ENCODE measurements at regions not wholly inside any gene's neighbourhood (a gene's known extent, or its start where the extent isn't known, plus 50 kb on each side); places are given as distances from the start of the nearest gene placed in this dataset.
A peak's percentile ranks its signal among the peaks of the same experiment; 100 is the strongest.

DNA sequence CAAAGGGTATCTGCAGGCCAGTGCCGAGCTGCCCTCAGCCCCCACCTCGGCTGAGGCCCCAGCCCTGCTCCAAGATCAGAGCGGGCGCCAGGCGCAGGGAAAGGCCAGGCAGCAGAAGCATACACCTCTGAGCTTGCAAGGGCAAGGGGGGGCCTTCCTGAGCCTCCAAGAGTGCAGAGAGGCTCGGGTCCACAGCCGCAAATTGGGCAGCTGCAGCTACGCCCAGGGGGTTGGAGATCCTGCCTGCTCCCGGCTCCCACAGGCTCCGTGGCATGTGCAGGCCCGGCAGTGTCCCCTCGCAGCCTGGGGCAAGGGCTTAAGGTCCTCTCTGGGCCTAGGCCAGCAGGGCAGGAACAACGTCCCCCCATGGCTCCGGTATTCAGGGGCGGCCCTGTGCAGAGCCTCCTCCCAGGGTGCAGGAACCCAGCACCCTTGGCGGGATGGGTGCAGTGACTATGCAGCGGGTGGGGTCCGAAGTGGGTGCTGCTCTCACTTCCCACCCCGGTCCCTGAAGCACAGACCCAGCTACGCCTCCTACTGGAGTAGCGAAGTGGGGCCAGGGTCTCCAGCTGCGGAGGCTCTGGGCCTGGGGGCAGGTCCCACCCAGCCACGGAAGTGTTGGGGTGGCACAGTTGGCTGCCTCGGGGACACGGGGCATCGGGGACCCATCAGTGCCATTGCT, 120.2 kb upstream of the TMEFF2 start:
- ATAC-seq (no peak), DNase-seq (peak; percentile 7 to 43 (median 17))
- Histone ChIP-seq H3K4me1 (ENCODE audit: control insufficient read depth, insufficient read depth, low read length) (no peaks in the 10 kb centered on the region), H3K9me3 (ENCODE audit: control insufficient read depth, low read length) (no peaks in the 10 kb centered on the region), H3K27me3 (ENCODE audit: control insufficient read depth, insufficient read depth) (no peaks in the 10 kb centered on the region), H3K4me3 (ENCODE audit: low read length) (no peak overlapping the region), H3K27ac (ENCODE audit: low read length) (no peak overlapping the region)
- intact Hi-C loops (cut with DNase I), result no loop called here
- 90% methylated on average over 26 of the region's 26 CpGs for WGBS

DNA sequence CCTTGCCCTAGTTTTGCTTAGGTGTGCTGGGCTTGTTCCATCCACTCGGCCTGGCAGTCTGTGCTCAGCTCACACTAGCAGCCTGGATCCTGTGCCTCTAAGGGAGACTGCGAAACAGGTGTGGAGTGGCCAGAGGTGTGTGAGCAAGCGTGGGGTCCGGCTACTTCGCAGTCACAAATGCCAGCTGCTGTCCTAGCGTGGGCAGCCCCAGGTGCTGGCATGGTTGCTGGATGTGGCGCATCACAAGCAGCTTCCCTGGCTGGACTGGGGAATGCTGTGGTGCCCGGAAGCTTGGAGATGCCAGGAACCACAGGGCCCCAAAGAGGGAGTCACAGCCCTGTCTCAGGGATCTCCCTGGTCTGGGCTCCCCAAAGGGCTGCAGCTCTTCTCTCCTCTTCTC, 119.0 kb upstream of the TMEFF2 start:
- Histone ChIP-seq H3K9me3 (ENCODE audit: control insufficient read depth, low read length) (no peaks in the 10 kb centered on the region), H3K27ac (ENCODE audit: low read length) (no peak overlapping the region), H3K4me3 (ENCODE audit: low read length) (no peak overlapping the region), H3K27me3 (ENCODE audit: control insufficient read depth, insufficient read depth) (no peaks in the 10 kb centered on the region), H3K4me1 (ENCODE audit: control insufficient read depth, insufficient read depth, low read length) (no peaks in the 10 kb centered on the region)
- DNase-seq, result peak in 1 of 3 donors; percentile 17
- 96% methylated on average over 8 of the region's 8 CpGs for WGBS
- no peak for ATAC-seq
- intact Hi-C loops (cut with DNase I), result no loop called here

DNA sequence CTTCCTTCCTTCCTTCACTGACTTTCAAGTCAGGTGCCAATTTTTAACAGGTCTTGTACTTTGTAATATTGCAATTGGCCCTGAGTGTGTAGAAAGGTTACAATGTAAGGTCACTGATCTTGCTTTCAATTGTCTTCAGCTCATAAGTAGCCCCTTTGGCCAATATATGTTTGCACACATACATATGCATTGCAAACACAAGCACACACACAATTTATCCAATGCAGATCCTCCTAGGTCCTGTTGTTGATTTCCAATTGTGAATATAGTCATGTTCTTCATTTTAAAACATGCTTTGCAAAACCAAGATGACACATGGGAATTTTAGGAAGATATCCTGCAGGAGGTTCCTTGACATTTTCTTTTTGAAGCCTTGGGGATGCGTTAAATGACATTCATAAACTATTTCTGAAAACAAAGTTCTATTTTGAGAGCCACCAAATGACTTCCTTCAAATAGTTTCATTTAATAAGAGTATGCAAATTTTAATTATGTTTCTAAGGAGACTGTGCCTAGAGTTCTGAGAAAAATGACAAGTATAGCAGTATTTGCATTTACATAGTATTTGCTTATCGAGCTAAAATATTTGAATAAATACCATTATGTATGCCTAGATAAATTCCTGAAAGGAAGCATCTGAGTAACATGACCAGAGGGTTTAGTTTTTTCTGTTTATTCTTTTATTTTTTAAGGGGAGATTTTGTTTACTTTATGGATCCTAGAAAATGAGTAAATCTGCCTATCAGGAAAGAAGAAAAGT, 117.1 kb upstream of the TMEFF2 start:
- Histone ChIP-seq H3K4me3 (ENCODE audit: low read length) (no peak overlapping the region), H3K4me1 (ENCODE audit: control insufficient read depth, insufficient read depth, low read length) (no peaks in the 10 kb centered on the region), H3K9me3 (ENCODE audit: control insufficient read depth, low read length) (no peaks in the 10 kb centered on the region), H3K27ac (ENCODE audit: low read length) (no peak overlapping the region), H3K27me3 (ENCODE audit: control insufficient read depth, insufficient read depth) (no peaks in the 10 kb centered on the region)
- DNase-seq (no peak), ATAC-seq (no peak)
- intact Hi-C loops (cut with DNase I), result no loop called here
- 78% methylated on average over 2 of the region's 2 CpGs for WGBS

DNA sequence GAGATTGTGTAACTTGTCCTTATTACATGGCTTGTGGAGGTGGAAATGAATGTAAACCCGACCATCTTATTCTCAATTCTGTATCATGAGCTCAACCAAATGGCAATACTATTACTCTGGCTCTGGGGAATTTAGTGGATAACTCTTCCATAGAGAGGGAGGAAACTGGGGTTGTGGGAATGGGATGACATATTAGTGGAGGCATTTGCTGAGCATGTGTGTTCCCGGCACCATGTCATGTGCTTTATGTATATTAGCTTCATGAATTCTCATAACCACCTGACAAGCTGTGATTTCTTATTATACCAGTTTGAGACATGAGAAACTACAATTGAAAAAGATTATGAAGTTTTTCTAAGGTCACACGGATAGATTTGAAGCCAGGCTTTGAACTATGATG, 112.8 kb upstream of the TMEFF2 start:
- Histone ChIP-seq H3K9me3 (ENCODE audit: control insufficient read depth, low read length) (no peaks in the 10 kb centered on the region), H3K4me1 (ENCODE audit: control insufficient read depth, insufficient read depth, low read length) (no peaks in the 10 kb centered on the region), H3K27me3 (ENCODE audit: control insufficient read depth, insufficient read depth) (no peaks in the 10 kb centered on the region), H3K27ac (ENCODE audit: low read length) (no peak overlapping the region), H3K4me3 (ENCODE audit: low read length) (no peak overlapping the region)
- 69% methylated on average over 3 of the region's 3 CpGs for WGBS
- intact Hi-C loops (cut with DNase I), result no loop called here
- DNase-seq (no peak), ATAC-seq (no peak)

DNA sequence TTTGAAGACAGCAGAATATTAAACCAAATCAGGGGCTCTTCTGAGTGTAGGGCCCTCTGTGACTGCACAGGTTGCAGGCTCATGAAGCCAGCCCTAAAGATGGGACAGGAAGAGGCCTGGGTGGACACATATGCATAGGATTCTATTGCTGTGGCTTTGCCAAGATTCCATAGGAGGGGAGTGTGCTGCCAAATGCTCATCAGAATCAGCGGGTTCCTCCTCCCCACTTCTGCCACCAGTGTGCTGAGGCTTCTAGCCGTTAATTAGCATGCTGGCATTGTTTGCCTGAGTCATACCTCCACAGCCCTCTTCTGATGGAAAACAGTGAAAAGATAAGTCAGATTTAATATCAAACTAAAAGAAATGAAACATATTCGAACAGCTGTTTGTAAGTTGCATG, 103.9 kb upstream of the TMEFF2 start:
- Histone ChIP-seq H3K9me3 (ENCODE audit: control insufficient read depth, low read length) (no peaks in the 10 kb centered on the region), H3K4me3 (ENCODE audit: low read length) (no peak overlapping the region), H3K27me3 (ENCODE audit: control insufficient read depth, insufficient read depth) (no peaks in the 10 kb centered on the region), H3K27ac (ENCODE audit: low read length) (no peak overlapping the region), H3K4me1 (ENCODE audit: control insufficient read depth, insufficient read depth, low read length) (no peaks in the 10 kb centered on the region)
- DNase-seq (no peak), ATAC-seq (no peak)
- WGBS, result 66% methylated on average over 3 of the region's 3 CpGs
- intact Hi-C loops (cut with DNase I), result no loop called here

DNA sequence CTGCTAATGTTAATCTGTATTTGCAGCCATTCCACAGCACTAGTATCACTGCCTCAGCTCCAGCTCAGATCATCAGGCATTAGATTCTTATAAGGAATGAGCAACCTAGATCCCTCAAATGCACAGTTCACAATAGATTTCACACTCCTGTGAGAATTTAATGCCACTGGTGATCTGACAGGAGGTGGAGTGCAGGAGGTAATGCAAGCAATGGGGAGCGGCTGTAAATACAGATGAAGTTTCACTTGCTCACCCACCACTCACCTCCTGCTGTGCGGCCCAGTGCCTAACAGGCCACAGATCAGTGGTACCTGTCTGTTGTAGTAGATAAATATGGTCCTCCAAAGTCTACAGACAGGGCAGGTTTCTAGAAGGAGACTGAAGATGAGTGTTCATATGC, 97.7 kb upstream of the TMEFF2 start:
- WGBS, result 96% methylated on average over 2 of the region's 2 CpGs
- DNase-seq (no peak), ATAC-seq (no peak)
- Histone ChIP-seq H3K4me3 (ENCODE audit: low read length) (no peak overlapping the region), H3K27me3 (ENCODE audit: control insufficient read depth, insufficient read depth) (no peaks in the 10 kb centered on the region), H3K9me3 (ENCODE audit: control insufficient read depth, low read length) (no peaks in the 10 kb centered on the region), H3K4me1 (ENCODE audit: control insufficient read depth, insufficient read depth, low read length) (no peaks in the 10 kb centered on the region), H3K27ac (ENCODE audit: low read length) (no peak overlapping the region)
- intact Hi-C loops (cut with DNase I), result no loop called here

DNA sequence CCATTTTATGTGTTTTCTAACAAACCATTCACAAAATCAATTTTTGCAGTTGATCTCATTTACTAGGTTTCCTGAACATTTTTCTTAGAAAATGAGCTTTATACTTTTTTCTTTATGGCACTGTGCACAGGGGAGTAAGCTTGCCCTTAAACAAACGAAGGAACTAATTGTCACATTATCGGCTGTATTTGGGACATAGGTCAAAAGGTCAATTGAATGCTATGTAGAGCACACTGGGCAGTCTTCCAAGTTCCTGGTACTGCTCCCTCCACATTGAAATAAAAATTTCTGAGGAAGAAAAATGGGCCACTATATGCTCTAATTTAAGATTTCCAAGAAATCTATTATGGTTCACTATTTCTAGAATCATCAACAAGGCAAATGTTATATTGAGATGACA, 93.6 kb upstream of the TMEFF2 start:
- DNase-seq (no peak), ATAC-seq (no peak)
- H3K9me3 ChIP-seq (ENCODE audit: control insufficient read depth, low read length), result no peaks in the 10 kb centered on the region
- no peaks in the 10 kb centered on the region for H3K27me3 ChIP-seq (ENCODE audit: control insufficient read depth, insufficient read depth)
- H3K27ac ChIP-seq (ENCODE audit: low read length), result no peak overlapping the region
- 2% methylated on average over 2 of the region's 2 CpGs for WGBS
- intact Hi-C loops (cut with DNase I), result no loop called here
- no peak overlapping the region for H3K4me3 ChIP-seq (ENCODE audit: low read length)
- no peaks in the 10 kb centered on the region for H3K4me1 ChIP-seq (ENCODE audit: control insufficient read depth, insufficient read depth, low read length)

DNA sequence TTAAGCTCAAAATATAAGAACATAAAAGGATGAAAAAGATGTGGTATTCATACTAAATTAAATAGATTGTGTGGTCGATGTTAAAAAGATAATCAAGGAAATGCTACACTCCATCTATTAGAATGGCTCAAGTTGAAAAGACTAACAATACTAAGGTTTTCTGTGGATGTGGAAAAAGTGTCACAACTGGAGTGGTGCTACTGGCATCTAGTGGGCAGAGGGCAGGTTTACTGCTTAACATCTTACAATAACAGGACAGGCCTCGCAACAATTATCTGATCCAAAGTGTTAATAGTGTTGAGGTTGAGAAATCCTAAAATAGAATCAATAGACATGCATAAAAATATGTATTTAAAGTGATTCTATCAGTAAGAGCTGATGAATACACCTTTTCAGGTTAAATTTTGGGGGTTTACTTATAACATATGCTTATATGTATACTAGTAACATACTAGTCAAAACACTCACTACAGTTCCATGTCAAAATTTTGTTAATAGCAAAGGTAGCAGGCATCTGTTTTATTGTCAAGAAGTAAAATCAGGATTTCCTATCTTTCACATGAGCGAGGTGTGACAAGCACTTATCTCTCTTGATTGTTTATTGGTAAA, 91.5 kb upstream of the TMEFF2 start:
- intact Hi-C loops (cut with DNase I), result no loop called here
- Histone ChIP-seq H3K4me3 (ENCODE audit: low read length) (no peak overlapping the region), H3K27me3 (ENCODE audit: control insufficient read depth, insufficient read depth) (no peaks in the 10 kb centered on the region), H3K4me1 (ENCODE audit: control insufficient read depth, insufficient read depth, low read length) (no peaks in the 10 kb centered on the region), H3K9me3 (ENCODE audit: control insufficient read depth, low read length) (no peaks in the 10 kb centered on the region), H3K27ac (ENCODE audit: low read length) (no peak overlapping the region)
- DNase-seq, result peak in 2 of 3 donors; percentile 13 to 23
- WGBS, result 75% methylated on average over 3 of the region's 3 CpGs
- ATAC-seq, result no peak

DNA sequence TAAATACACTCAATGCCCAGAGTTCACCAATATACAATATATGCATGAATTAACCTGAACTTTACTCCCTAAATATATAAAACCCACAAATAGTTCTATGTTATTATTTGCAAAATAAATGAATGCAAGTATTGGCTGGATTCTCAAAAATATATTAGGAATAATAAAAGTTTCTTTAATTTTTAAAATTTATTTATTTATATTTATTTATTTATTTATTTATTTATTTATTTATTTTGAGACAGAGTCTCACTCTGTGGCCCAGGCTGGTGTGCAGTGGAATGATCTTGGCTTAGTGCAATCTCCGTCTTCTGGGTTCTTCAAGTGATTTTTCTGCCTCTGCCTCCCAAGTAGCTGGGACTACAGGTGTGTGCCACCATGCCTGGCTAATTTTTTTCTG, 88.7 kb upstream of the TMEFF2 start:
- Histone ChIP-seq H3K27me3 (ENCODE audit: control insufficient read depth, insufficient read depth) (no peaks in the 10 kb centered on the region), H3K4me1 (ENCODE audit: control insufficient read depth, insufficient read depth, low read length) (no peaks in the 10 kb centered on the region), H3K4me3 (ENCODE audit: low read length) (no peak overlapping the region), H3K9me3 (ENCODE audit: control insufficient read depth, low read length) (no peaks in the 10 kb centered on the region), H3K27ac (ENCODE audit: low read length) (no peak overlapping the region)
- intact Hi-C loops (cut with DNase I), result no loop called here
- 98% methylated on average over 1 of the region's 1 CpG for WGBS
- DNase-seq (no peak), ATAC-seq (no peak)

DNA sequence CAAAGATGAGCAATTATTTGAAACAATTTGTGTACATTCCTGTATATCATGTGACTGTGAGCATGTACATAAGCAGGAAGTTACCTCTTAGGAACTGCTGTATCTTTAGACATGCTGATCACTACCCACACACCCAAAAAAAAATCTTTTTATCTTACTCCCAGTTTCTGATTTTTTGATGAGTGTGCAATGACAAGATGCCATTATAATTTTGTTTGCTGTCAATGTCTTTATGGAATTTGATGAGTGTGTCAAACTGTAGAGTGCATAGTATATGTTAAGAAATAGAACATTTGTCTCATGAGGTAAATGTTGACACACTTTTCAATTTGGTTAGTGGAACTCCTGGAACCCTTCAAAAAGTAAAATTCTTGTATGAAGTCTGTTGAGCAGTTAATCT, 84.0 kb upstream of the TMEFF2 start:
- DNase-seq, result no peak
- Histone ChIP-seq H3K27me3 (ENCODE audit: control insufficient read depth, insufficient read depth) (no peaks in the 10 kb centered on the region), H3K9me3 (ENCODE audit: control insufficient read depth, low read length) (no peaks in the 10 kb centered on the region), H3K4me1 (ENCODE audit: control insufficient read depth, insufficient read depth, low read length) (no peaks in the 10 kb centered on the region), H3K27ac (ENCODE audit: low read length) (no peak overlapping the region), H3K4me3 (ENCODE audit: low read length) (no peak overlapping the region)
- intact Hi-C loops (cut with DNase I), result no loop called here
- ATAC-seq, result no peak

DNA sequence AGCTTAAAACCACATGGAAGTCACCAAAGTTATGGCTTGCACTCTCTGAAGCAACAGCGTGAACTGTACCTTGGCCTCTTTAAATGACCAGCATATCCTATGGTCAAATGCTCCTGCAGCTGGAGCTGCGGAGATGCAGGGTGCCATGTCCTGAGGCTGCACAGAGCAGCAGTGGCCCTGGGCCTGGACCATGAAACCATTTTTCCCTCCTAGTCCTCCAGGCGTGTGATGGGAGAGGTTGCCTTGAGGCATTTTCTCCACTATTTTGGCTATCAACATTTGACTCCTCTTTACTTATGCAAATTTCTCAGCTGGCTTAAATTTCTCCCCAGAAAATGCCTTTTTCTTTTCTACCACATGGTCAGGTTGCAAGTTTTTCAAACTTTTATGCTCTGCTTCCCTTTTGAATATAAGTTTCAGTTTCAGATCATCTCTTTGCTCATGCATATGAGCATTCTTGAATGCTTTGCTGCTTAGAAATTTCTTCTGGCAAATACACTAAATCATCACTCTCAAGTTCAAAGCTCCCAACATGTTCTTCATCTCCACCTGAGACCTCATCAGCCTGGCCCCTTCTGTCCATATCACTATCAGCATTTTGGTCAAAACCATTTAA, 82.9 kb upstream of the TMEFF2 start:
- Histone ChIP-seq H3K9me3 (ENCODE audit: control insufficient read depth, low read length) (no peaks in the 10 kb centered on the region), H3K27me3 (ENCODE audit: control insufficient read depth, insufficient read depth) (no peaks in the 10 kb centered on the region), H3K4me3 (ENCODE audit: low read length) (no peak overlapping the region), H3K4me1 (ENCODE audit: control insufficient read depth, insufficient read depth, low read length) (no peaks in the 10 kb centered on the region), H3K27ac (ENCODE audit: low read length) (no peak overlapping the region)
- intact Hi-C loops (cut with DNase I), result no loop called here
- WGBS, result 93% methylated on average over 3 of the region's 3 CpGs
- DNase-seq, result no peak
- ATAC-seq, result no peak
